Choroid plexus epithelial cell (primary cell): ENCODE measurements at regions not wholly inside any gene's neighbourhood (a gene's known extent, or its start where the extent isn't known, plus 50 kb on each side); places are given as distances from the start of the nearest gene placed in this dataset.

ENCODE experiments used
- DNase-seq: peaks from one replicate; pipeline ENCODE4 v3.0.0-alpha.2; 2010; ENCODE audit warnings: low read depth
- H3K4me3 ChIP-seq: 2 replicates; pipeline ENCODE4 v1.5.1; 2011; ENCODE audit warnings: low read depth, mild to moderate bottlenecking, control low read depth, low read length, moderate library complexity
- CTCF ChIP-seq: conservative IDR thresholded peaks from 2 replicates; pipeline ENCODE4 v1.5.1; 2011; ENCODE audit warnings: low read depth, mild to moderate bottlenecking, control low read depth, inconsistent platforms, low read length, moderate library complexity

GRCh38 chr7:33687625-33688024 lies 217.7 kb upstream of the BMPER start:
- TF ChIP-seq CTCF: no peak
- no peak overlapping the region for H3K4me3 ChIP-seq

DNA sequence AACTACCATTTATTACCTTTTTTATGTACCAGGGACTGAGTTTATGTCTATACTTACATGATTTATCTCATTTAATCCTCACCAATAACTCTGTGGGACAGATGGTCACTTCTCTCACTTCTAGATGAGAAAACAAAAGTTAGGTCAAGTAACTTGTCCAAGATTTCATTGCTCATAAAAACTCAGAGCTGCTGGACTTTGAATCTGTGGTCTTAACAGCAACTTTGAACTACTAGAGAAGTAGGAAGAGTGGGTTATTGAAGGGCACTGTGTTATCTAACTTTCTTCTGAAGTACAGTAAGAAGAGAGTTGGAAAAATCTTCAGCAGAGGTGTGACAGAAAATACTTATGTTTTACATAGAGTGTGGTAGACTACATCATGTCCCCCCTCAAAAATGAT lies 214.2 kb upstream of the BMPER start:
- DNase-seq: no peak
- H3K4me3 ChIP-seq: no peak overlapping the region
- TF ChIP-seq CTCF: no peak

More at GRCh38 chr7:33687625-33688024, 217.7 kb upstream of the BMPER start:
- DNase-seq: no peak

GRCh38 chr7:33692956-33693355 lies 212.4 kb upstream of the BMPER start:
- no peak for TF ChIP-seq CTCF
- H3K4me3 ChIP-seq: no peak overlapping the region
- peak; percentile 39 for DNase-seq

- no peak overlapping the region for H3K4me3 ChIP-seq
- TF ChIP-seq CTCF: no peak
- no peak for DNase-seq
Observed at GRCh38 chr7:33694006-33694405, 211.3 kb upstream of the BMPER start.

GRCh38 chr7:33697616-33698015 lies 207.7 kb upstream of the BMPER start:
- TF ChIP-seq CTCF: no peak
- DNase-seq: no peak
- no peak overlapping the region for H3K4me3 ChIP-seq

DNA sequence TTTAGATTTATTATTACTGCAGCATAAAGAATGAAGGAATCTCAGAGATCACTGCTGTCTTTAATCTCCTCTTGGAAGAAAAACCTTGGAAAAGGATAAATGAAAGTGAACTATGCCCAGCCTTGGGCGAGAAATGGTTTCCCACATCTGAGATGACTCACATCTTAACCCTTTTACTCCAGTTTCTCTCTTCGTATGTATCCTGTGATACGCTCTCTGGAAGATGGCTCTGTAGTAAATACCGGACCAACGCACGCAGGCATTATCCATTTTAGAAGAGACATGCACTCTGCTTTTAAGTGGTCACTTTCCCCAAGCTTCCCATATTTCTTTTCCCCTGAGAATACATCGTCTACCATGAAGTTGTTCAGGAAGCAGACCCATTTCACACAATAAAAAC lies 207.3 kb upstream of the BMPER start:
- no peak overlapping the region for H3K4me3 ChIP-seq
- no peak for DNase-seq
- TF ChIP-seq CTCF: no peak

GRCh38 chr7:33698692-33699128 lies 206.6 kb upstream of the BMPER start:
- DNase-seq: no peak
- no peak for TF ChIP-seq CTCF

More at GRCh38 chr7:33698692-33699128, 206.6 kb upstream of the BMPER start:
- no peak overlapping the region for H3K4me3 ChIP-seq
